Transverse colon (tissue), 4 donors: ENCODE measurements at regions not wholly inside any gene's neighbourhood (a gene's known extent, or its start where the extent isn't known, plus 50 kb on each side); places are given as distances from the start of the nearest gene placed in this dataset.

Experiments
- CTCF ChIP-seq, 5 experiments: fragments of 200-600 bp in 3 of 5; fragments of 450-650 bp in 2 of 5; sonication (generic) in 3 of 5; IDR thresholded peaks; 1 replicate in 2 of 5; 2 replicates in 3 of 5; pipeline ENCODE4 v1.5.1; 2016 to 2017; ENCODE audit warnings: antibody characterized with exemption in 5 of 5, inconsistent platforms in 3 of 5, mild to moderate bottlenecking in 2 of 5, moderate library complexity in 1 of 5
- POLR2A ChIP-seq: fragments of 450-650 bp; IDR thresholded peaks from one replicate; pipeline ENCODE4 v1.6.1; 2016; ENCODE audit warnings: antibody characterized with exemption, mild to moderate bottlenecking, moderate library complexity
- POLR2AphosphoS5 ChIP-seq, 3 donors: sonication (generic); formaldehyde crosslinking; IDR thresholded peaks; one replicate each; pipeline ENCODE4 v1.6.1; 2016; ENCODE audit warnings: antibody characterized with exemption in 3 of 3

DNA sequence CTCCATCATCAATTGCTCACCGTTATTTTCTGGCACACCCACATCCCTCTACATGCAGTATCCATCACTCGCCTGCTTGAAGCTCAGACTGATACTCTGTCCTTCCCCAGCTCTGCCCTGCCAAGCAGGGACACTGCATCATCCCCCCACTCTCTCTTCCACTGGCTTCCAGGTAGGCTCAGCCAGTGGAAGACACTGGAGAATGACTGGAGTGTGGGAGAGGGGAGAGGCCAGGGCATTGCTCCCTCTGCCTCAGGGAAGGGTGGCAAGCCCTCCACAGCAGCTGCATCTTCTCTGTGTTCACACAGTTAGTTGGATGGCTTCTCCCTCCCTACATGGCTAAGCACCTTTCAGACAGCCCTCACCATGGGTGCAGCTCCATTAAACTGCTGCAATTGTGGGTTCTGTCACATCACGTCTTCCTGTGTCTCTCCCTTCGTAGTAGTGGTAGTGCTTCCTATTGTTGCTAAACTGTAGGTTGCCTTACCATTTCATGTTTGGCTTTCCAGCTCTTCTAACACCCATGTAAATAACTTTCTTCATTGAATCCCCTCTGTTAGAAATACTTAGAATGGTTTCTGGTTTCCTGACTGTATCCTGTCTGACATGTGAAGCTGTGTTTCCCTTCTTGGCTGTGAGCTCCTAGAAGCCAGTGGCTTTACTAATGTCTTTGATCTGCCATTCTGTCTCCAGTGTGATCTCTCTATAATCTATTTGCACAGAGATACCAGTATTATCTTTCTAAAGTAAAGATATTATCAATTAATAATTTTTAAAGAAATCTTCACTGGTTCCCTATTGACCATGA, 483.7 kb upstream of the LRRN3 start:
- no peak for TF ChIP-seq CTCF (IDR thresholded peaks at IDR 0.05)
- TF ChIP-seq POLR2AphosphoS5 (IDR thresholded peaks at IDR 0.05) = no peak
- no peak for TF ChIP-seq POLR2A
